Left lung (tissue), 4 donors: ENCODE measurements at regions not wholly inside any gene's neighbourhood (a gene's known extent, or its start where the extent isn't known, plus 50 kb on each side); places are given as distances from the start of the nearest gene placed in this dataset.

Source experiments
- ATAC-seq: fragments of 200-7000 bp; cut with Tn5 transposase; one replicate; pipeline ENCODE4 v1.9.1; 2020; ENCODE audit warnings: moderate library complexity
- DNase-seq, 4 donors: peaks; one replicate each; pipeline ENCODE4 v3.0.0-alpha.2; 2013 to 2020
- H3K27ac ChIP-seq, 2 donors: fragments of 200-600 bp; sonication (generic) in 1 of 2; one replicate each; pipeline versions ENCODE4 v1.5.0 to v1.8.0; 2020 to 2021
- H3K27me3 ChIP-seq, 2 donors: fragments of 200-600 bp; sonication (generic) in 1 of 2; one replicate each; pipeline versions ENCODE4 v1.5.0 to v1.8.0; 2020 to 2021
- H3K36me3 ChIP-seq, 2 donors: fragments of 200-600 bp; sonication (generic) in 1 of 2; one replicate each; pipeline versions ENCODE4 v1.5.0 to v1.8.0; 2020 to 2021
- H3K4me1 ChIP-seq, 2 donors: fragments of 200-600 bp; one replicate each; pipeline ENCODE4 v1.8.0; 2021
- H3K4me3 ChIP-seq, 2 donors: fragments of 200-600 bp; sonication (generic) in 1 of 2; one replicate each; pipeline versions ENCODE4 v1.5.0 to v1.8.0; 2020 to 2021; ENCODE audit warnings: mild to moderate bottlenecking in 1 of 2
- H3K9me3 ChIP-seq, 2 donors: fragments of 200-600 bp; sonication (generic) in 1 of 2; one replicate each; pipeline versions ENCODE4 v1.5.0 to v1.8.0; 2020 to 2021
- CTCF ChIP-seq, 2 donors: fragments of 200-600 bp; sonication (generic) in 1 of 2; IDR thresholded peaks; one replicate each; pipeline versions ENCODE4 v1.5.0 to v1.8.0; 2021; ENCODE audit warnings: antibody characterized with exemption in 2 of 2
- intact Hi-C, 2 donors: fragments of 100-400 bp; cut with DNase I; formaldehyde crosslinking; loops; one replicate each; pipeline versions ENCODE4 v1.11.2 to v1.14.2; 2022
- donor health status: DM: no; HTN: yes; CAD: no.
- donor health status: DM: no; HTN: no; CAD: no.

- Histone ChIP-seq H3K4me3 (no peak overlapping the region), H3K27ac (no peak overlapping the region), H3K27me3 (no peaks in the 10 kb centered on the region), H3K4me1 (no peaks in the 10 kb centered on the region), H3K36me3 (no peaks in the 10 kb centered on the region), H3K9me3 (peaks cover 0 to 8% of the 10 kb centered on the region in 2 donors)
- intact Hi-C loops = no loop called here
- ATAC-seq (no peak), DNase-seq (no peak)
- no peak for TF ChIP-seq CTCF (IDR thresholded peaks at IDR 0.05)
Observed at GRCh38 chr12:42819846-42820245, 230.3 kb upstream of the PRICKLE1 start.

- no peak for ATAC-seq
- Histone ChIP-seq H3K9me3 (no peaks in the 10 kb centered on the region), H3K4me3 (no peak overlapping the region), H3K36me3 (no peaks in the 10 kb centered on the region), H3K27me3 (no peaks in the 10 kb centered on the region), H3K27ac (no peak overlapping the region), H3K4me1 (no peaks in the 10 kb centered on the region)
- no peak for DNase-seq
- no peak for TF ChIP-seq CTCF (IDR thresholded peaks at IDR 0.05)
- intact Hi-C loops = no loop called here
Observed at GRCh38 chr12:42815068-42815467, 225.5 kb upstream of the PRICKLE1 start.

DNA sequence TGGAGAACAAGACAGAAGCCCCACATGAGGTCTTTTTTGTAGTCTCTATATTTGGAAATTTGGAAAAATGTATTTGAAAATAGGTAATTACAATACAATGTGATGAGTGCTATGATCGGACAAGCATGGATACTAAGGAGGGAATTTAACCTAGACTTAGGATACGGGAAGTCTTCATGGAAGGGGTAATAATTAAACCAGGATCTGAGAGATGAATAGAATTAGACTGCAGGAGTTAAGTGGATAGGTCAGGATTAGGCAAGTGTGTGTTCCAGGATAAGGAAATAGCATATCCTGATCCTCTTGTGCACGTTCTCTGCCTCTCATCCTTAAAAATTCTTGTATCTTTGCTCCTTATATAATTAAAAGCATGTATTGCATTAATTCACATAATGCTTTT is 223.3 kb upstream of the PRICKLE1 start:
- Histone ChIP-seq H3K27ac (no peak overlapping the region), H3K36me3 (no peaks in the 10 kb centered on the region), H3K4me1 (no peaks in the 10 kb centered on the region), H3K4me3 (no peak overlapping the region), H3K9me3 (no peaks in the 10 kb centered on the region), H3K27me3 (no peaks in the 10 kb centered on the region)
- DNase-seq (no peak), ATAC-seq (no peak)
- intact Hi-C loops = no loop called here
- no peak for TF ChIP-seq CTCF (IDR thresholded peaks at IDR 0.05)

GRCh38 chr12:42812086-42812485 is 222.5 kb upstream of the PRICKLE1 start:
- intact Hi-C loops = no loop called here
- Histone ChIP-seq H3K4me3 (no peak overlapping the region), H3K9me3 (no peaks in the 10 kb centered on the region), H3K36me3 (no peaks in the 10 kb centered on the region), H3K27ac (no peak overlapping the region), H3K4me1 (no peaks in the 10 kb centered on the region), H3K27me3 (no peaks in the 10 kb centered on the region)
- no peak for TF ChIP-seq CTCF (IDR thresholded peaks at IDR 0.05)
- ATAC-seq (no peak), DNase-seq (no peak)

DNA sequence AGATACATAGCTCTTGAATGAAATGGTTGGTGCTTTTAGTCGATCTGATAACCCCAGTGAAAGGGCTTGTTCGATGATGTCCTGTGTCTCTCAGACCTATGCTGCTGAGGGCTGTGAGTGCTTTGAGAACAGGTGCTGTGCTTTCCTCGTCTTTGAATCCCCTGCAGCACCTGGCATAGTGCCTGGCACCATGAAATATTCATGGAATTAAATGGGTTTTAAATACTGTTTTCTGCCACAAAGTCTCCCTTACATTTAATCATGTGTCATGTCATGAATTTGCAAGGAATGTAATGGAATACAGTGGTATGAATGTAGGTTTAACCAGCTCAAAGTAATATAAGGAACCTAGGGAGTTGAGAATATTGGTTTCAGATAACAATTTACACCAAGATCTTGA is 220.5 kb upstream of the PRICKLE1 start:
- no peak overlapping the region for H3K27ac ChIP-seq
- H3K36me3 ChIP-seq = no peaks in the 10 kb centered on the region
- no peaks in the 10 kb centered on the region for H3K9me3 ChIP-seq
- H3K27me3 ChIP-seq = no peaks in the 10 kb centered on the region
- intact Hi-C loops = no loop called here
- no peak for TF ChIP-seq CTCF (IDR thresholded peaks at IDR 0.05)
- no peak for ATAC-seq
- no peak overlapping the region for H3K4me3 ChIP-seq
- DNase-seq = no peak
- no peaks in the 10 kb centered on the region for H3K4me1 ChIP-seq
